ENCODE measurements at regions not wholly inside any gene's neighbourhood (a gene's known extent, or its start where the extent isn't known, plus 50 kb on each side); places are given as distances from the start of the nearest gene placed in this dataset.

- H3K9me3 Mint-ChIP-seq, result peaks cover 8% of the 10 kb centered on the region
Observed at GRCh38 chr3:147797095-147797494, 387.9 kb downstream of the ZIC1 start.

GRCh38 chr3:147799601-147800000 is 390.4 kb downstream of the ZIC1 start:
- Mint-ChIP-seq H3K4me1 (no peaks in the 10 kb centered on the region), H3K4me3 (no peak overlapping the region), H3K36me3 (ENCODE audit: low read depth) (peaks cover 2% of the 10 kb centered on the region), H3K27me3 (ENCODE audit: low read depth) (no peaks in the 10 kb centered on the region), H3K9me3 (peaks cover 6% of the 10 kb centered on the region), H3K27ac (ENCODE audit: unreplicated experiment) (no peak overlapping the region)
- TF ChIP-seq, protein P1, sequence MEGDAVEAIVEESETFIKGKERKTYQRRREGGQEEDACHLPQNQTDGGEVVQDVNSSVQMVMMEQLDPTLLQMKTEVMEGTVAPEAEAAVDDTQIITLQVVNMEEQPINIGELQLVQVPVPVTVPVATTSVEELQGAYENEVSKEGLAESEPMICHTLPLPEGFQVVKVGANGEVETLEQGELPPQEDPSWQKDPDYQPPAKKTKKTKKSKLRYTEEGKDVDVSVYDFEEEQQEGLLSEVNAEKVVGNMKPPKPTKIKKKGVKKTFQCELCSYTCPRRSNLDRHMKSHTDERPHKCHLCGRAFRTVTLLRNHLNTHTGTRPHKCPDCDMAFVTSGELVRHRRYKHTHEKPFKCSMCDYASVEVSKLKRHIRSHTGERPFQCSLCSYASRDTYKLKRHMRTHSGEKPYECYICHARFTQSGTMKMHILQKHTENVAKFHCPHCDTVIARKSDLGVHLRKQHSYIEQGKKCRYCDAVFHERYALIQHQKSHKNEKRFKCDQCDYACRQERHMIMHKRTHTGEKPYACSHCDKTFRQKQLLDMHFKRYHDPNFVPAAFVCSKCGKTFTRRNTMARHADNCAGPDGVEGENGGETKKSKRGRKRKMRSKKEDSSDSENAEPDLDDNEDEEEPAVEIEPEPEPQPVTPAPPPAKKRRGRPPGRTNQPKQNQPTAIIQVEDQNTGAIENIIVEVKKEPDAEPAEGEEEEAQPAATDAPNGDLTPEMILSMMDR (conservative IDR thresholded peaks at IDR 0.05), result no peak
- no peak for DNase-seq (ENCODE audit: low read depth, low spot score)

More at GRCh38 chr3:147797095-147797494, 387.9 kb downstream of the ZIC1 start:
- H3K27ac Mint-ChIP-seq (ENCODE audit: unreplicated experiment), result no peak overlapping the region
- H3K36me3 Mint-ChIP-seq (ENCODE audit: low read depth), result peaks cover 2% of the 10 kb centered on the region
- H3K4me3 Mint-ChIP-seq, result no peak overlapping the region
- no peaks in the 10 kb centered on the region for H3K27me3 Mint-ChIP-seq (ENCODE audit: low read depth)
- DNase-seq (ENCODE audit: low read depth, low spot score), result no peak
- H3K4me1 Mint-ChIP-seq, result peaks cover 4% of the 10 kb centered on the region
- TF ChIP-seq, protein P1 (conservative IDR thresholded peaks at IDR 0.05), result no peak

DNA sequence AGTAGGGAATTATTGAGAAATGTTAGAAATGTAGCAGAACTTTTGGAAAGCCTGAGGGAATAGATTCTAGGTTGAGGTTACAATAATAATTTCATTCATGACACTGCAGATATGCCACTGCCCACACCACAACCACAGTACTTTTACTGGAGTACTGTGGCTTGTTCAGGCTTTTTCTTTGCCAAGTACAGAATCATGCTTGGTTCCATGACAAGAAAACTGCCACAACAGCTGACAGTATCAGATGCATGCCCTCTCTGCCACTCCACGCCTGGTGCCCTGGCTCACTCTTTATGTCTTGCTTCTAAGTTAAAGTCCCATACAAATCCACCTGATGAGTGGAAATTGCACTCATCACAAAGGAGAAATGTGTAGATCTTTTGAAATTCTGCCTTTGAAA is 398.6 kb downstream of the ZIC1 start:
- H3K4me3 Mint-ChIP-seq, result no peak overlapping the region
- DNase-seq (ENCODE audit: low read depth, low spot score), result no peak
- H3K27me3 Mint-ChIP-seq (ENCODE audit: low read depth), result no peaks in the 10 kb centered on the region
- no peak overlapping the region for H3K27ac Mint-ChIP-seq (ENCODE audit: unreplicated experiment)
- TF ChIP-seq, protein P1 (conservative IDR thresholded peaks at IDR 0.05), result no peak
- H3K9me3 Mint-ChIP-seq, result no peaks in the 10 kb centered on the region
- no peaks in the 10 kb centered on the region for H3K36me3 Mint-ChIP-seq (ENCODE audit: low read depth)
- no peaks in the 10 kb centered on the region for H3K4me1 Mint-ChIP-seq

DNA sequence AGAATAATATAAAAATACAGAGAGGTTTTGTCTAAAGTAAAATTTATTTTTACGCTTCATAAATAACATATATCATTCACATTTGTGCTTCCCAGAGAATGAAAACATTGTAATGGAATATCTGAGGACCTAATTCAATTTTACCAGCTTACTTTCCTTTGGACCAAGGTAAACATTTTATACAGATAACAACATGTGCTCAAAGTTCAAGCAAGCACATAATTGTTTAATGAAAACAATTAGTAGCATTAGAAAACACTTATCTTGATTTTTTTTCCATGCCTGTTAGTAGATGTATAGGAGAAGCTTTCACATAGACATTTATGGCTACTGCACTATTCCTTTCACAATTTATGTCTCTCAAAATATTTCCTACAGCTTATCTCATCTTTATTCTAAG is 400.0 kb downstream of the ZIC1 start:
- no peak overlapping the region for H3K4me3 Mint-ChIP-seq

GRCh38 chr3:147812186-147812911 is 403.2 kb downstream of the ZIC1 start:
- Mint-ChIP-seq H3K36me3 (ENCODE audit: low read depth) (no peaks in the 10 kb centered on the region), H3K27ac (ENCODE audit: unreplicated experiment) (no peak overlapping the region), H3K27me3 (ENCODE audit: low read depth) (no peaks in the 10 kb centered on the region), H3K9me3 (no peaks in the 10 kb centered on the region), H3K4me3 (no peak overlapping the region), H3K4me1 (no peaks in the 10 kb centered on the region)
- DNase-seq (ENCODE audit: low read depth, low spot score), result no peak
- TF ChIP-seq, protein P1 (conservative IDR thresholded peaks at IDR 0.05), result no peak

More for the DNA sequence above, 400.0 kb downstream of the ZIC1 start:
- no peaks in the 10 kb centered on the region for H3K36me3 Mint-ChIP-seq (ENCODE audit: low read depth)
- no peaks in the 10 kb centered on the region for H3K27me3 Mint-ChIP-seq (ENCODE audit: low read depth)
- no peak overlapping the region for H3K27ac Mint-ChIP-seq (ENCODE audit: unreplicated experiment)
- DNase-seq (ENCODE audit: low read depth, low spot score), result no peak
- TF ChIP-seq, protein P1 (conservative IDR thresholded peaks at IDR 0.05), result no peak
- H3K9me3 Mint-ChIP-seq, result no peaks in the 10 kb centered on the region
- no peaks in the 10 kb centered on the region for H3K4me1 Mint-ChIP-seq

All from neural crest cell (in vitro differentiated cells).